ENCODE measurements at regions not wholly inside any gene's neighbourhood (a gene's known extent, or its start where the extent isn't known, plus 50 kb on each side); places are given as distances from the start of the nearest gene placed in this dataset.

DNA sequence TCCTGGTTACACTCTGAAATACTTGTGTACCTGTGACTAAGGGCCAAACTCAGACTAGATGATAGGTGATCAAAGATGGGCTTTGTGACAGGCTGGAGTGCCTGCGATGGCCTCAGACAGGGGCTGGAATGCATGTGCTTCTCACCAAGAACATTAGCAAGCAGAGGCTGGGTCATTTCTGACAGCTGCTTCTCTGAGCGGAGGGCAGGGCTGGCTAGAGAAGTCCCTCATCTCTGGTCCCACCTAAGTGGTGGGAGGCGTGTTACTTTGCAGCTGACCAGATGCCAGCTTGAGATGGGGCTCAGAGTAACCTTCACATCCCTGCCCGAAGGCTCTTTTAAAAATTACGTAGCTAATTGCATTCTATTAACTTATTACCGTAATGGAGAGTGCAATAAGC is 106.8 kb upstream of the RTL1 start:
- no peak overlapping the region for H3K4me2 ChIP-seq (ENCODE audit: low read depth, low read length, poor library complexity, severe bottlenecking)
- TF ChIP-seq EZH2phosphoT487 (conservative IDR thresholded peaks at IDR 0.05; ENCODE audit: low read length): no peak
- TF ChIP-seq, protein P1, sequence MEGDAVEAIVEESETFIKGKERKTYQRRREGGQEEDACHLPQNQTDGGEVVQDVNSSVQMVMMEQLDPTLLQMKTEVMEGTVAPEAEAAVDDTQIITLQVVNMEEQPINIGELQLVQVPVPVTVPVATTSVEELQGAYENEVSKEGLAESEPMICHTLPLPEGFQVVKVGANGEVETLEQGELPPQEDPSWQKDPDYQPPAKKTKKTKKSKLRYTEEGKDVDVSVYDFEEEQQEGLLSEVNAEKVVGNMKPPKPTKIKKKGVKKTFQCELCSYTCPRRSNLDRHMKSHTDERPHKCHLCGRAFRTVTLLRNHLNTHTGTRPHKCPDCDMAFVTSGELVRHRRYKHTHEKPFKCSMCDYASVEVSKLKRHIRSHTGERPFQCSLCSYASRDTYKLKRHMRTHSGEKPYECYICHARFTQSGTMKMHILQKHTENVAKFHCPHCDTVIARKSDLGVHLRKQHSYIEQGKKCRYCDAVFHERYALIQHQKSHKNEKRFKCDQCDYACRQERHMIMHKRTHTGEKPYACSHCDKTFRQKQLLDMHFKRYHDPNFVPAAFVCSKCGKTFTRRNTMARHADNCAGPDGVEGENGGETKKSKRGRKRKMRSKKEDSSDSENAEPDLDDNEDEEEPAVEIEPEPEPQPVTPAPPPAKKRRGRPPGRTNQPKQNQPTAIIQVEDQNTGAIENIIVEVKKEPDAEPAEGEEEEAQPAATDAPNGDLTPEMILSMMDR (IDR thresholded peaks at IDR 0.05; ENCODE audit: insufficient read depth, low read length, poor library complexity, severe bottlenecking): no peak
- no peaks in the 10 kb centered on the region for H4K20me1 ChIP-seq (ENCODE audit: low read depth, low read length)
- H3K27ac ChIP-seq (ENCODE audit: low read depth, low read length): no peak overlapping the region
- no peak overlapping the region for H3K9ac ChIP-seq (ENCODE audit: low read length)
- H3K27me3 ChIP-seq (ENCODE audit: low read length): no peaks in the 10 kb centered on the region
- H3K9me3 ChIP-seq (ENCODE audit: insufficient read depth, low read length): no peaks in the 10 kb centered on the region
- H3K9me2 ChIP-seq (replicated peaks; ENCODE audit: insufficient read depth, low read length): no peaks in the 10 kb centered on the region
- no peak overlapping the region for H2AFZ ChIP-seq (ENCODE audit: low read depth, low read length, severe bottlenecking)
- no peaks in the 10 kb centered on the region for H3K79me2 ChIP-seq (ENCODE audit: insufficient read depth, low read length)
- H3K36me3 ChIP-seq (ENCODE audit: low read length): no peaks in the 10 kb centered on the region
- H3K4me3 ChIP-seq (ENCODE audit: insufficient read depth, low read length, poor library complexity, severe bottlenecking): no peak overlapping the region
- H3F3A ChIP-seq (ENCODE audit: insufficient read depth): no peaks in the 10 kb centered on the region

DNA sequence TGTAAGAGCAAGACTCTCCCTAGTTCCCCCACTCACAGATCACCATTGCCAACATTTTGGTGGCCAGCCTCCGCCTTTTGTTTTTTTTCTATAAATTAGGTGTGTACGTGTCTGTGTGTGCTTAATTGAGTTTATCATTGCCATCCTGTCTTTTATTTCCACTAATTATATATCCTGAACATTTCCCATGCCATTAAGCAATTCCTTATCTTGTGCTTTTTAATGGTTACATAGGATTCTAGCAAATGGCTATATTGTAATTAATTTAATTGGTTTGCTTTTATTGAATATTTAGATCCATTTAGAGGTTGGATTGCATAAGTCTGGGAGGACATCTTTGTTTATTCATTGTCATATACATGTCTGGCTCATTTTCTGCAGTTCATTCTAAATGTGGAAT is 107.3 kb upstream of the RTL1 start:
- Histone ChIP-seq H3K9ac (ENCODE audit: low read length) (no peak overlapping the region), H4K20me1 (ENCODE audit: low read depth, low read length) (no peaks in the 10 kb centered on the region), H3K79me2 (ENCODE audit: insufficient read depth, low read length) (no peaks in the 10 kb centered on the region), H3K36me3 (ENCODE audit: low read length) (no peaks in the 10 kb centered on the region), H3K4me3 (ENCODE audit: insufficient read depth, low read length, poor library complexity, severe bottlenecking) (no peak overlapping the region), H3F3A (ENCODE audit: insufficient read depth) (no peaks in the 10 kb centered on the region), H2AFZ (ENCODE audit: low read depth, low read length, severe bottlenecking) (no peak overlapping the region), H3K27ac (ENCODE audit: low read depth, low read length) (no peak overlapping the region), H3K4me2 (ENCODE audit: low read depth, low read length, poor library complexity, severe bottlenecking) (no peak overlapping the region), H3K9me2 (replicated peaks; ENCODE audit: insufficient read depth, low read length) (no peaks in the 10 kb centered on the region), H3K27me3 (ENCODE audit: low read length) (no peaks in the 10 kb centered on the region), H3K9me3 (ENCODE audit: insufficient read depth, low read length) (no peaks in the 10 kb centered on the region)
- TF ChIP-seq, protein P1 (IDR thresholded peaks at IDR 0.05; ENCODE audit: insufficient read depth, low read length, poor library complexity, severe bottlenecking): no peak
- TF ChIP-seq EZH2phosphoT487 (conservative IDR thresholded peaks at IDR 0.05; ENCODE audit: low read length): no peak

DNA sequence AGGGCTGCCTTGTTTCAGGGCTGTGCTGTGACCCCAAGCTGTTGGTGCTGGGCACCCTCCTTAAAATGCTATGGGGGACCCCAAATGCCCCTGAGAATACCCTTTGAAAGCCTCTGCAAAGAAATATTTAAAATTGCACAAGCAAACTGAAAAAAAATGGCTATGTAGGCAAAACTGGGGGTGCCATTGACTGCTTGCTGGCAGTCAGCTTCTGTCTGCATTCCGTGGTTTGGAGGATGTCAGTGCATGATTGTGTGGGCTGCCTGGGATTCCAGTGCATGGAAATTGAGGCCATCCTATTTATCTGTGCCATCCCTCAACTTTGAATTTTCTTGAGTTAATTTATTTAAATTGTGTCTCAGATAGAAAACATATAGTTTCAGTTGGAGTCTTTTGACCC is 113.7 kb upstream of the RTL1 start:
- H4K20me1 ChIP-seq (ENCODE audit: low read depth, low read length): no peaks in the 10 kb centered on the region
- H3K9me2 ChIP-seq (replicated peaks; ENCODE audit: insufficient read depth, low read length): no peaks in the 10 kb centered on the region
- H2AFZ ChIP-seq (ENCODE audit: low read depth, low read length, severe bottlenecking): no peak overlapping the region
- H3K36me3 ChIP-seq (ENCODE audit: low read length): no peaks in the 10 kb centered on the region
- H3K79me2 ChIP-seq (ENCODE audit: insufficient read depth, low read length): no peaks in the 10 kb centered on the region
- no peak overlapping the region for H3K4me2 ChIP-seq (ENCODE audit: low read depth, low read length, poor library complexity, severe bottlenecking)
- no peak overlapping the region for H3K27ac ChIP-seq (ENCODE audit: low read depth, low read length)
- H3K4me3 ChIP-seq (ENCODE audit: insufficient read depth, low read length, poor library complexity, severe bottlenecking): no peak overlapping the region
- H3K9me3 ChIP-seq (ENCODE audit: insufficient read depth, low read length): no peaks in the 10 kb centered on the region
- no peaks in the 10 kb centered on the region; the same call in 1 of the 2 replicates for H3K27me3 ChIP-seq (ENCODE audit: low read length)
- no peaks in the 10 kb centered on the region for H3F3A ChIP-seq (ENCODE audit: insufficient read depth)
- no peak overlapping the region for H3K9ac ChIP-seq (ENCODE audit: low read length)
- no peak for TF ChIP-seq EZH2phosphoT487 (conservative IDR thresholded peaks at IDR 0.05; ENCODE audit: low read length)

DNA sequence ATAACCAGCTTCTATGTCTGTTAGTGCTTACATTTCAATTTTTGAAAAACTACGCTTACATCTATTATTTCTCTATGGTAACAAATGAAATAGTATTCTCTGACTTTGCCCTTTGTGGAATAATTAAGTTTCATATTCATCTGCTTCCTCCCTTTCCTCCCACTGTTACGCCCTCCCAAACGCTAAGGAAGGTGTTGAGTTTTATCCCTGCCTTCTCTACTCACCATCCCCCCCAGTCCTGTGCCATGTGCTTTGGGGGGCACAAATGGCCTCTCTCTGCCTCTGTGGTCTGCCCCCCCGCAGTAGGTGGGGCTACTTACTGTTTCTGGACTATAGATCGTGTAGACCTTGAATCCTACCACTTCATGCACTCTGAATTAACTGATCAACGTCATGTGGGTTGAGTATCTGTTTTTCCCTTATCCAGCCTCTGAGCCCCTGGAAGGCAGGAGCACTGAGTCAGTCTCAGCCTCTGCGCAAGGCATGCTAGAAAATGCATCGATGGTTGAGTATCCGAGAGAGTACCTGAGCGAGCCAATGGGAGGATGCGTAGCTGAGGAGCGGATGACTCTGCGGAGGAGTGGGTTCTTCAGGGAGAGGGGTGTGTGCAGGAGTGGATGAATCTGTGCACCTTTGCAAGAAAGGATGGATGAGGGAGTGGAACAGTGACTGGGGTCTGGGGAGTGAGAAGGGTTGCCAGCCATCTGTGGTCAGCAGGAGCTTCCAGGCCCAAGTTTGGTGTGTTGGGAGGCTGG is 114.5 kb upstream of the RTL1 start:
- Histone ChIP-seq H2AFZ (ENCODE audit: low read depth, low read length, severe bottlenecking) (no peak overlapping the region), H4K20me1 (ENCODE audit: low read depth, low read length) (no peaks in the 10 kb centered on the region), H3K9me3 (ENCODE audit: insufficient read depth, low read length) (no peaks in the 10 kb centered on the region), H3K4me2 (ENCODE audit: low read depth, low read length, poor library complexity, severe bottlenecking) (no peak overlapping the region), H3K27me3 (ENCODE audit: low read length) (no peaks in the 10 kb centered on the region; the same call in 1 of the 2 replicates), H3K79me2 (ENCODE audit: insufficient read depth, low read length) (no peaks in the 10 kb centered on the region), H3K4me3 (ENCODE audit: insufficient read depth, low read length, poor library complexity, severe bottlenecking) (no peak overlapping the region), H3K36me3 (ENCODE audit: low read length) (no peaks in the 10 kb centered on the region), H3K27ac (ENCODE audit: low read depth, low read length) (no peak overlapping the region), H3K9me2 (replicated peaks; ENCODE audit: insufficient read depth, low read length) (no peaks in the 10 kb centered on the region), H3F3A (ENCODE audit: insufficient read depth) (no peaks in the 10 kb centered on the region), H3K9ac (ENCODE audit: low read length) (no peak overlapping the region)
- TF ChIP-seq, protein P1 (IDR thresholded peaks at IDR 0.05; ENCODE audit: insufficient read depth, low read length, poor library complexity, severe bottlenecking): no peak
- TF ChIP-seq EZH2phosphoT487 (conservative IDR thresholded peaks at IDR 0.05; ENCODE audit: low read length): no peak
